CD4-positive, alpha-beta T cell treated with Interleukin-1 beta for 1 hour (primary cell): ENCODE measurements at regions not wholly inside any gene's neighbourhood (a gene's known extent, or its start where the extent isn't known, plus 50 kb on each side); places are given as distances from the start of the nearest gene placed in this dataset.
A peak's percentile ranks its signal among the peaks of the same experiment; 100 is the strongest.

Experiments used
- DNase-seq, 2 donors: peaks; one replicate each; pipeline ENCODE4 v3.0.0-alpha.2; 2020 to 2022

DNA sequence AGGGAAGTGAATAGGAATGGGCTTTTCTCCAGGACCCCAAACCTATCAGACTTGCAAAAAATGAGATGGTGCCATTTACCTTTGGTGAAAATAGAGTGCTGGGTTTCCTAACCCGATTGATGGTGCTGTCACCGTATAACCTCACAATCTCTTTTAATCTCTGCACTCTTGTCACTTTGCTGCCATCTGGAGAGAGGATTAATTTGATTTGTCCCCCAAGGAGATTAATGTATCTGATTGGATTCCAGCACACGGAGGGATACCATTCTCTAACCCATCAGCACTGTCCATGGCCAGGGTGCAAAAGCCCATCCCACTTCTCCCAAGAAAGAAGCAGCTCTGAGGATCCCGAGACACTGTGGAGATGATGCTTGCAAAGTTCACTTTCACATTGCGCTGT is 86.3 kb upstream of the NFE2L3 start:
- DNase-seq: no peak

DNA sequence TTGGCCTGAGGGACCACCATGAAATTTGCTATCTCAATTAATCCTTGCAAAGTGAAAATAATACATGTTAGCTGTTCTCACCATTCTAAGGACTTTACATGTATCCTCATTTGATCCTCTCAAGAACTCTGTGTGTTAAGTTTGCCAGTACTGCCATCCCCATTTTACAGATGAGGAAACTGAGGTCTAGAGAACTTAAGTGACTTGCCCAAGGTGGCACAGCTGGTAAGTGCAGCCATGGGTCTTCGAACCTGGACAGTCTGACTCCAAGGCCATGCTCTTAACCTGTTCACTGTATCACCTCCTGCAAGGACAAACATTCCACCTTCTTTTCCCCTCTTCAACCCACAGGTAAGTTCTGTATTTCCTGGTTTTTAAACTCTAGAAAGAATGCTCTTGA is 85.3 kb upstream of the NFE2L3 start:
- no peak for DNase-seq

DNA sequence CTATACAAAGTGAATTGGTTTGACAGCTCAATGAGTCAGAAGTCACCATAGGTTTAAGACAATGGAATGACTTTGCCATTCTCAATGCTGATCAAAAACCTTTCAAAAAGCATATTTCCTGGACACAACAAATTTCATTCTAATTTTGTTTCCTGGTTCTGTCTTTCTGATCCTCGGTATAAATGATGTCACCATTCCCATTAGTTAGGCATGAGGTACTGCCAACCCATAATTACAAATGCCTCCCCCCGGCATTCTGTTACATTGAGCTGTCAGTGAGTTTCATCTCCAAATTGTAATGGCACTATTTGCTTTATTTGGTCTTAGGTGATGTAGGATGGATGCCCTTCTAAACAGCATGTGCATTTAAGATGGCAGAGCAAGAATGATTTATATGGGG is 81.7 kb upstream of the NFE2L3 start:
- DNase-seq: no peak

DNA sequence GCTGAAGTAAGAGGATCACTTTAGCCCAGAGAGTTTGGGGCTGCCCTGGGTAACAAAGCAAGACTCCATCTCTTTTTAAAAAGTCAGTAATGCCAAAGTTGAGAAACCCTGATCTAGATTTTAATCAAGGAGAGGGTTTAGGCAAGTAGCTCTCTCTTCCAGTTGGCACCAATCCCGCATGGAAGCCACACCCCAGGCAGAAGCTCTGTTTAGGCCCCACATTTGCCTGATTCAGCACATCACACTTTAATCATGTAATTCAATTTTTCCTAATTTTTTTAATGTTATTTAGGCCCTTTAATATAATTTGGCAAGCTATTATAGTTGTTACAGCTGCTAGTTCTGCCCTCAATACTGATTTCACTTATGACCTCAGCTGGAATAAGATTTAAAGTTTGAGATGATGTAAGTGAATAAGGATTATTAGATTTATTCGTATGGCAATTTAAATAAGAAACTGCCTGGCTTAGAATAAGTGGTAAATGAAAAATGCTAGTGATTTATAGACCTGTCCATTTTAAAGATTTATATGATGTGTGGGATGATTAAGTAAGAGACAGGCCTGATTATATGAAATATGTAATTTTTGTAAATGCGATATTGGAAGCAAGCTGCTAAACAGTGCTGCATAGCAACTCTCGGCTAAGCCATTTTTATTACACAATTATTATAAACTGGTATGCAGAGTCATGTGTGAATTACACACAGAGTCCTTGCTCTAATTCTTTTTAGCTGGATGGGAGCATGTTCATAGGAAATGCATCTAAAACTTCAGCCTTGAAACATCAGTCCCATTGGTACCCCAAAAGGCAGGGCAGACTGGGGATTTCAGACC is 80.2 kb upstream of the NFE2L3 start:
- no peak for DNase-seq

DNA sequence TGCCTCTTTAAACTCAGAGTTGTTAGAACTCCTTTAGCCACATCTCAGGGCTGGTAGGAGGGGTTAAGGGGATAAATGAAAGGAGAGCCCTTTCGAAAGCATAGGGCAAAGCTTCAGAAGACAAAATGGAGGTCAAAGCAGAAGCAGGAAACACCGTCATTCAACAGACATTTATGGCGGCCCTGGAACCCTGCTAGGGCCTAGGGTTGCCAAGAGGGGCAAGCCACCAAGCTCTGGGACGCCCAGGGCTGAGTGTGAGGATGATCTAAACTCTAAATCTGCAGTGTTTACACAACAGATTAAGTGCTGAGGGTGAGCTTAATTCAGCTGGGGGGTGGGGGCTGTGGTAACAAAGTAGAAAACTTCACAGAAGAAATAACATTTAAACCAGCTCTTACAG is 79.0 kb upstream of the NFE2L3 start:
- no peak for DNase-seq

DNA sequence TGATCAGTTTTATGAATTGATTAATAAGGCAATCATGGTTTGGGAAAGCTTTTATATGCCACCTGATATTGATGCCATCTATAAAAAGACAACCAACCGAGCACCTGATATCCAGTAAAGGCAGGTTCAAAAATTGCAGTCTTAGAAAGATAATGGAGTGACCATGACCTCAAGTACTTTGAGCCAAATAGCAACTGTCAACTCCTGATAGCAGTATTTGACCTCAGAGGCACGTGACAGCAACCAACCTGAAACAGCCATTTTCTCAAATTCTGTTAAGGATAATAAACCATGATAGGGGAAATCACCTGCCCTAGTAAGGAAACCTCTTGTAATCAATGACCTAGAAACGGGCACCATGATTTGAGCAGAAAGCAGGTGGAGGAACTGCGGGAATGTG is 77.1 kb upstream of the NFE2L3 start:
- no peak for DNase-seq

DNA sequence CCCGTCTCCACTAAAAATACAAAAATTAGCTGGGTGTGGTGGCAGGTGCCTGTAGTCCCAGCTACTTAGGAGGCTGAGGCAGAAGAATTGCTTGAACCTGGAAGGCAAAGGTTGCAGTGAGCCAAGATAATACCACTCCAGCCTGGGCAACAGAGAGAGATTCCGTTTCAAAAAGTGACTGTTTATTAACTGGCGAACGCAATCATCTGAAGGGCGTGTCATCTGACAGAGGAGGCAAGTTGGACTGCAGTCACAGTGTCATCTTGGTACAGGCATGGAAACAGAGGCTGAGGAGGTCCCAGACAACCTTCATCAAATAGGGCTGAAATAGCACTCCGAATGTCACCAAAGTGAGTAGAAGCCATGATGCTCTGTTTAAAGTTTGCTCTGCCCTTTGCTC is 75.3 kb upstream of the NFE2L3 start:
- no peak for DNase-seq

DNA sequence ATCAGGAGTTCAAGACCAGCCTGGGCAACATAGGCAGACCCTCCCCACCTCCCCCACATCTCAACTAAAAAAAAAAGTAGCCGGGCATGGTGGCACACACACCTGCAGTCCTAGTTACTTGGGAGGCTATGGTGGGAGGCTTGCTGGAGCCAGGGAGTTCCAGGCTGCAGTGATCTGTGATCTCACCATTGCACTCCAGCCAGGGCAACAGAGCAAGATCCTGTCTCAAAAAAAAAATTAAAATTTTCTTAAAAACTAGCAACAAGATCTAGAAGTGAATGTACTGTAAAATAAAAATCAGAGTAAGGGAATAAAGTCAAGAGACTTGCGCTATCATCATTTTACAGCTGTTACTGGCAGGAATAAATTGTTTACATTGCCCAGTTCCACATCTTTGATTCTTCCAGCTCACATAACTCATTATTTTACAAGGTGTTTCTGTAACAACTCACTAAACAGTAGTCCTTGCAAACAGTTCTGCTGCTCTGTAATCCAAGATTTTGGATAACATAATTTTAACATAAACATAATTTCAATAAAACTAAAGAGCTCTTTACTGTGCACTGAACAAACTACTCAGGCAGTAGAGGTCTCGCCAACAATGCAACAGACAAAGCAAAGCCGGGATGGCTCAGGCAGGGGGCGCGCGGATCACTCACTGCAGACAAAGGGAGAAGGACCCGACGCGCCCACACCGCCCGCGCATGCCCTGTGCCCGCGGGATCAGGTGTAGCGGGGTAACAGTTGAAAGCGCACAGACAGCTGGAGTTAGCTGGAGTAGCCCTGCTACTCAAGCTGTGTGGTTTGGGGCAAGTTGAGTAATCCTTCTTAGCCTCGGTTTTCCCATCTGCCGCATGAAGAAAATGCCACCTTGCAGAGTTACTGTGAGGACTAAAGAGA is 73.3 kb upstream of the NFE2L3 start:
- DNase-seq: peak; percentile 78 to 83

DNA sequence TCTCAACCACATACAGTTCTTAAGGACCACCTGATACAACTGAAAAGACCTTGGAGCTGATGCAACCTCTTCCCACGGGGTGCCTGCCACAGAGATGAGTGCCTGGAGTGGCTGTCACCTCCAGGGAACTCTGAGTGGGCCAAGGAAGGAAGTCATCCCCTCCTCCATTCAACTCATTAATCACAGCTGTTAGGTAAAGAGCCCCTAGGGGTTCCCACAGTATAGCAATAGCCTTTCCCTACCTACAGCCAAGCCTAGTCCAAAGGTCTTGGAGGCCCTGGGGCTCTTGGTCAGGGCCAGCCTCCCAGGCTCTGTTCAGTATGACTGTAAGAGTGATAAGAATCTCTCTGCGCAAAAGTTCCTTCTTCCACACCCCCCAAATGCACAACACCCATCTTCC is 70.4 kb upstream of the NFE2L3 start:
- DNase-seq: no peak

DNA sequence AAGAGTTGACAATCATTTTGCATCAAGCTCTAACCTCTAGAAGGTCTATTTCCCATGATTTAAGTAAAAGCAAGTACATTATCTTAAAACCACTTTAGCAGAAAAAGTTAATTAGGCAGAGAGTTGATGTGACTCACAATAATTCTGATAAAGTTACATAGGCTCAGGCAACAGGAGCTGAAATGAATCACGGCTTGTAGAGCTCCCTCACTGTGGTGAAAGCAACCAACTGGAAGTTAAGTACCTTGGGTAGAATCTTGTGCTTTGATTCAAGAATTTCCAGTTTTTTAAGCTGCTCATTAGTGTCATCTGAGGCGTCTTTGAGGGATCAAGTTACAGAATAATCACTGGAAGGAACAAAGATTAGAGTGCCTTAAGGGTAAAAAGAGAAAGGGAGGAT is 68.9 kb upstream of the NFE2L3 start:
- no peak for DNase-seq

DNA sequence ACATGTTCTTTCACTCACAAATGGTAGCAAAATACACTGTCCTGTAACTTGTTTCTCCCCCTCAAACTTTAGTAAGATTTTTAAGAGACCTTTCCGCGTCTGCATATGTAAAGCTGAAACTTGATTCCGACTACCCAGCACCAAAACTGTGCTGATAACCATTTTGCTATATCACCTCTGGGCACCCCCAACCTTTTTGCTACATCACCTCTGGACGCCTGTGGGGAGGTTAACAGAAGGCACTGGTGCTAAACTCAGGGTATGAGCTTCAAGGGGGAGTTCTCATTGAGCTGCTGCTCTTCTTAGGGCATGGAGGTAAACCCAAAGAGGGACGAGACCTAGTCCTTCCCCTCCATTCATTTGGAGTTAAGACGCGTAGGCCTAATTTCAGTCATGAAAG is 67.6 kb upstream of the NFE2L3 start:
- DNase-seq: no peak

DNA sequence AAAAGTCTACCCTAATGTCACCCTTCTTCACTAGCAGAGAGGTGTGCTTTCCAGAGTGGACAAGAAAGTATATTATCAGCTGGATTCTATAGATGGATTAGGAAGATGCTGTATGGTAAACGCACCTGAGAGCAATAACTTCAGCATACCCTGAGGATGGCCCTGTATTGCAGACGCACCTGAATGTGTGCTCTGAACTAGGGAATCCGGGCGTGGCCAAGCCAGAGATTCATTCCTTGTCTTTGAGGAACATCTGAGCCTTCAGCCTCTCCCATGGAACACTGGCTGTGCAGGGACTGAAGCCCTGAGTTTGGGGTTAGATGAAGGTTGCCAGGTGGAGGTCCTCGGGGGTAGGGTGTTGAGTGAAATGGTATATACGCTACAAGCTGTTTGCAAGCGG is 66.2 kb upstream of the NFE2L3 start:
- DNase-seq: no peak

DNA sequence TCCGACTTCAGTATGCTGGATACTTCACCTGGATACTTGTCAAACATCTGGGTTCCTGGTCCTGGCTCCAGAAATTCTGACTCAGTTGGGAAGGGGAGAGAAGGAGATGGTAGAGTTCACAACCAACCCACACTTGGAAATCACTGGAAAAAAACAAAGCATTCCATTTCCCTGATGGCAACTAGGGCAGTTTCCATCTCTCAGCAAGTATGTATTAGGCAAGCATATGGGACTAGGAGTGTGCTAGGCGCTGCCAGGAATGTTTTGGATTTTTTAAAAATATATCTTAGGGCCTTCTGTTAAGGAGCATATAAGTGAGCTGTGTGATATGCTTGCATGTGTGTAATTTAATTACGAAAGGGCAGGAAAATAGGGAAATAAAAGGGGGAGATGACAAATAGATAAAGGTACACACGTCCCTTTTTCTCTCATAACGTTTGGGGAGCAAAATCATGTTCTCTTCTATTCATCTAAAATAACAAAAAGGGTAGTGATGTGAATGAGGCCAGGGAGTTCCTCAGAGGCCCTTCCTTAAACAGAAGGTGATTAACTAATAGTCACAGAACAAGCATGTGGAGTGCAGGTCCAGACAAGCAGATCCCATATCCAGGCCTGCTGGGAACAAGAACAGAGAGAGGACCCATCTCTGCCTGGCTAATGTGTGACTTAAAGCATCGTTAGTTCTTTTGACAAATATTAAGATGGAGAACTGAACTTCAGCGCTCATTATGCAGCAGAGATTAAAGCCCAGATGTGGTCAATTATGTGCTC is 64.5 kb upstream of the NFE2L3 start:
- DNase-seq: no peak

DNA sequence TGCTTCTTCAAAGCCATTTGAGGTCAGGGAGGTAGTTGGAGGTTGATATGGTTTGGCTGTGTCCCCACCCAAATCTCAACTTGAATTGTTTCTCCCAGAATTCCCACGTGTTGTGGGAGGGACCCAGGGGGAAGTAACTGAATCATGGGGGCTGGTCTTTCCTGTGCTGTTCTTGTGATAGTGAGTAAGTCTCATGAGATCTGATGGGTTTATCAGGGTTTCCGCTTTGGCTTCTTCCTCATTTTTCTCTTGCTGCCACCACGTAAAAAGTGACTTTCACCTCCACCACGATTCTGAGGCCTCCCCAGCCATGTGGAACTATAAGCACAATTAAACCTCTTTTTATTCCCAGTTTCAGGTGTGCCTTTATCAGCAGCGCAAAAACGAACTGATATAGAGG is 62.5 kb upstream of the NFE2L3 start:
- DNase-seq: peak in 1 of 2 donors; percentile 41

DNA sequence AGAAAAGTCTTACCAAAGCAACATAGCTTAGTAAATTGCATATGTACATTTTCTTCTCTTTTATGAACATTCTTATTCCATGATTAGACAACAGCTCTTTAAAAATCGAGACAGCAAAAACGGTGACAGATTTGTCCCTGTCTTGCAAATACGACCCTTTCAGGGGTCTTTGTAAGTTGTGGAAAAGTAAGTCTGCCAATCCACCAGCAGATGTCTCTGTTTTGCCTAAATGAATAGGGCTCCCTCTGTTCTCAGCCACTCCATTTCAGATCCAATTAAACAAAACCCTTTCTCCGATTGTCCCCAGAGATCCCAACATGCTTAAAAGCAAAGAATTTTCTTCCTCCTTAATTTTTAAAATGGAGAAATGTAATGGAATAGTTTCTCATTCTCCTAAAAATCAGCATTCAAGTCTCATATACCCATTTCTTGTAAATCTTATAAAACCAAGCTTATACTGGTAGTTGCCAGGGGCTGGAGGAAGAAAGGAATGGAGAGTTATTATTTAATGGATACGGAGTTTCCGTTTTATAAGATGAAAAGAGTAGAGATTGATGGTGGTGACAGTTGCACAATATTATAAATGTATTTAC is 61.0 kb upstream of the NFE2L3 start:
- DNase-seq: peak; percentile 9 to 50

DNA sequence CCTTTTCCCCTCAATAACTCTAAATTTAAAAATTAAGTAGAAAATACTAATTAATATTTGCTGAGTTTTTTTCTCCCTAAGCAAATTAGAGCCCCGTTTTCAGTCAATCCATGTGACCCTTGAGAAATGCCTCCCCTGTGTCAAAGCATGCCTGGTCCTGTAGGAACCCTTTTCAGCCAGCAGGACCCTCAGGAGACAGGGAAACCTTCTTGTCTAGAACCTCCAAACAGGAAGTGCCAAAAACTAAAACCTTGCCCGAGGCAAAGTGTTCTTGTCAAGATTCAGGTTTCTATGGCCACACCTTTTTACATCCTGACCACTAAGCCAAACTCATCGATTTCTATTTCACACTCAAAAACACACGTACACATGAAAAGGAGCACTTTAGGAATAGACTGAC is 60.1 kb upstream of the NFE2L3 start:
- DNase-seq: no peak

DNA sequence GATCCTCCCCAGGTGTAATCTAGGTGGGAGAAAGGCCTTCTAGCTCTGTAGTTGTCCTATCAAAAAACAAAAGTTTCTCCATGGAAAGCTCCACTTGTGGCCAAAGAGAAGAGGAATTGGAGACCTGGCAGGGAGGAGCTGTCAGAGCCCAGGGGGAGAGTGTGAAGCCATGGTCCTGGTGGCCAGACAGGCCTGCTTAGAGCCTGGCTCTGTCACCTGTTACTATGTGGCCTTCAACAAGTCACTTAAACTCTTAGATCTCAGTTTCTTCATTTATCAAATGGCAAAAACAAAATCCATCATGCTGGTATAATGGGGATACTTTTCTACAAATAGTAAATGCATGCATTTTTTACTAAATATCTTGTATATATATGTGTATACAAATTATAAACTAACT is 59.0 kb upstream of the NFE2L3 start:
- no peak for DNase-seq

DNA sequence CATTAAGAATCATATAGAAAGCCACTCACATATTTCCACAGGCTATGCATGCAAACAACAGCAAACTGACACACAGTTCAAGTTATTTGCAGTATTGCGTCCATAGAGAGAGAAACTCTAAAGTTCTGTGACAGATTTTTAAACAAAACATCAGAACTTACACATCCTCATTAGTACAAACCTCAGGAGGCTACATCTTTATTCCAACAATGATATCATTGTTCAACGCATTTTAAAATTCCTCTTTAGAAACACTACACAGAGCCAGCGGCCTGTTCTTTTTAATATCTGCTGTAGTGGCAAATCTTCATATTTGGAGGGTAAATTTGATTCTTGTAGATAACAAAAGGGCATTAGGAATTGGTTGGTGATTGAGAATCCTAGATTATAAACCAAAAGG is 55.9 kb upstream of the NFE2L3 start:
- DNase-seq: no peak

DNA sequence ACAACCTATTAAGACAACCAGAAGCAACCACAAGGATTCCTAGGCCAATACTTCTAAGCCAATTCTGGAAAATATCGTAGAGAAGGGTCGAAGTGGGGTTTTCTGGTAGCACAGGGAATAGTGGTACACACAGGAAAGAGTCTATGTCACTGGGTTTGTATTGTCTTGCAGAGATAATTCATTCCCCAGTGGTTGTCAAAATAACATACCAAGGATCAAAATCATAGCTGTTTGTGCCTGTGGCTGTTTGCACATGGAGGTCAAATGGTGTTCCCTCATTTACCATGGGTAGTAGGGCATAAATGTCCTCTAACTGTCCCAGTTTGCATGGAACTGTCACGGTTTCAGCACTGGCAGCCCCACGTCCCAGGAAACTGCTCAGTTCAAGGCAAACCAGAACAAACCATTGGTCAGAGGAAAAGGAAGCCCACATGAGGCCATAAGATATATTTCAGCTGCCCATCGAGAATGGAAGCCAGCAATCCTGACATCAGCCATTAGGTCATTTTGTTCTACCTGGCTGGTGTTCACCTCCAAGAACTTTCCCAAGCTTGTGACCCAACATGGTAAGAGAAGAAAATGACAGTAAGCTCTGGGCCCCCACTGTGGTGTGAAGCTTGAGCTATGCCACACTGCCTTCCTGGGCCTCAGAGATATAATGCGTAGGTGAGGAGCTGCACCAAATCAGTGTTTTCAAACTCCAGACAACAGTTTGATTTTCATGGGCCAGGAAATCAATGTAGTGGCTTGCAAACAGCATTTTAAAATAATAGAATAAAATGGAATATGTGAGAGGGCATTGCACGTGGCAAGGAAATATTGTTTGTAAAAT is 53.9 kb upstream of the NFE2L3 start:
- DNase-seq: no peak

DNA sequence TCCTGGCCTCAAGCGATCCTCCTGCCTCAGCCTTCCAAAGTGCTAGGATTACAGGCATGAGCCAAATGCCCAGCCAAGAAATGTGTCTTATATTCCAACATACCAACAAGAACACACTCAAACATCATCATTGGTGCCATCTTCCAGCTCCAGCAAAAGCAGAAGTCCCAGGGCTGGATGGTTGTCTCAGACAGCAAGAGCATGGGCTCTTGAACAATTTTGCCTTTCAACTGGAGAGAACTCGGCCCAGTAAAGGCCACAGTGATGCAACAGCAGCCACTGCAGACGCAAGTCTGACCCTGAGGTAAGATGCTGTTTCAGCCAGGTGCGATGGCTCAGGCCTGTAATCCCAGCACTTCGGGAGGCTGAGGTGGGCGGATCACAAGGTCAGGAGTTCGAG is 52.8 kb upstream of the NFE2L3 start:
- no peak for DNase-seq

DNA sequence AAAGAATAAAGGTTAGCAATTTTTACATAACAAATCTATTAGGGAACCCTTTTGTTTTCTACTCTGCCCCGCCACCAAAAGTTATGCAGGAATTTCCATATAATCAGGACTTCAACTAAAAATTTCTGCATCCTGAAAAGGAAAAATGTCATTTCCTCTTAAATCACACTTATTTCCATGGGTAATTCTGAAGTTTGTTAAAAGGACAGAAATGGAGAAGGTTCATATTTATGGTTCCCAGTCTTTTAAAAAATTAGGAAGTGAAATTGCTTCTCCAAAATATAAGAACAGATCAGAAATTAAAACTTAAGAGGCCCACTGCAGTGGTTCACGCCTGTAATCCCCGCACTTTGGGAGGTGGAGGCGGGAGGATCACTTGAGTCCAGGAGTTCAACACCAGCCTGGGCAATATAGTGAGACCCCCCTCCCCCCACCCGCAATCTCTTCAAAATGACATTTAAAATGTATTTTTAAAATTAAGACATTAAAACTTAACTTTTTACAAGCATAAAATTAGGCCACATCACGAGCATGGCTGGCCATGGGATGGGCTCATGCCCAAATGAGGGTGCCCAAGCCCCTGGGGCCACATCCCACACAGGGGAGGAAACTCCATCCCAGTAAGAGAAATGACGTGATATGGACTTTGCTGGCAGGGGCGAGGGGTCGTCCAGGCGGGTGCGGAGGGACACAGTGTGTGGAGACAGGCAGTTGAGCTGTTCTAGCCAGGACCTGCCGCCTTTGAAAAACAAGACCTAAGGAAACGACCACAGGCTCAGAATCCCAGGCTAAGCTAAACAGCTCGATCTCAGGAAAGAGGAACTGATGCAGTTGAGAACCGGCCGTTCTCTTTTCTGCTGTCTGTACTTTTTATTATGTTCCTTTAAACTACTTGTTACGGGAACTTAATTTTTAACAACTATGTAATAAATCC is 51.3 kb upstream of the NFE2L3 start:
- DNase-seq: peak in 1 of 2 donors; percentile 11
